Endothelial cell of umbilical vein (primary cell): ENCODE measurements at regions not wholly inside any gene's neighbourhood (a gene's known extent, or its start where the extent isn't known, plus 50 kb on each side); places are given as distances from the start of the nearest gene placed in this dataset.

Experiments
- BruUV-seq: library from RNA; stranded (reverse); fragments of 400-500 nt; replicated peaks from 2 replicates; lab custom pipeline; 2021; lab: Mats Ljungman, UMichigan
- CTCF ChIA-PET: fragments of 300-600, 350-600 bp; sonication (Branson Sonifier 250); formaldehyde crosslinking; loops from one replicate; lab custom pipeline; 2021; ENCODE audit warnings: antibody characterized with exemption, inconsistent platforms; lab: Charles Lee
- POLR2A ChIA-PET: fragments of 300-600, 350-600 bp; sonication (Branson Sonifier 250); formaldehyde crosslinking; loops from one replicate; lab custom pipeline; 2021; ENCODE audit warnings: antibody characterized with exemption, inconsistent platforms; lab: Charles Lee
- DNase-seq: peaks from one replicate; pipeline ENCODE4 v3.0.0-alpha.2; 2011; ENCODE audit warnings: low read depth, low spot score
- FAIRE-seq: peaks from 2 replicates; lab custom pipeline; 2011; peaks lifted over from hg19 to GRCh38; lab: Jason Lieb, UNC
- H2AFZ ChIP-seq: 2 replicates; pipeline ENCODE4 v1.6.0; 2012; ENCODE audit warnings: low read depth, low read length, control low read depth, inconsistent platforms
- H3K27ac ChIP-seq: 2 replicates; pipeline ENCODE4 v1.5.1; 2011; ENCODE audit warnings: low read depth, mild to moderate bottlenecking, control low read depth, low read length, moderate library complexity; ENCODE audit not compliant: insufficient read depth
- H3K27me3 ChIP-seq, 2 experiments: 2 replicates each; pipeline versions ENCODE4 v1.6.0 to v1.6.1; 2011; ENCODE audit warnings: low read length in 2 of 2, mixed read lengths in 1 of 2; ENCODE audit not compliant: control insufficient read depth in 2 of 2, insufficient read depth in 2 of 2
- H3K36me3 ChIP-seq, 2 experiments: 2 replicates in 1 of 2; 3 replicates in 1 of 2; pipeline ENCODE4 v1.5.1; 2011; ENCODE audit warnings: low read length in 2 of 2, mild to moderate bottlenecking in 1 of 2, moderate library complexity in 1 of 2; ENCODE audit not compliant: control insufficient read depth in 2 of 2, insufficient read depth in 2 of 2; ENCODE audit errors: extremely low read depth in 1 of 2
- H3K4me1 ChIP-seq: 3 replicates; pipeline ENCODE4 v1.5.1; 2011; ENCODE audit warnings: mild to moderate bottlenecking, low read length; ENCODE audit not compliant: control insufficient read depth, insufficient read depth; ENCODE audit errors: extremely low read depth
- H3K4me2 ChIP-seq: 2 replicates; pipeline ENCODE4 v1.6.1; 2011; ENCODE audit warnings: low read length, control low read depth, mixed read lengths; ENCODE audit not compliant: insufficient read depth
- H3K4me3 ChIP-seq, 3 experiments: fragments of 200-600 bp in 1 of 3; sonication (generic), shearing (Covaris generic) in 1 of 3; replicated peaks in 1 of 3; 2 replicates each; pipeline ENCODE4 v1.5.1; 2011 to 2016; ENCODE audit warnings: control low read depth in 3 of 3, low read length in 3 of 3, mild to moderate bottlenecking in 2 of 3, inconsistent platforms in 1 of 3, low read depth in 1 of 3, moderate library complexity in 1 of 3; ENCODE audit not compliant: insufficient read depth in 1 of 3
- H3K79me2 ChIP-seq: 2 replicates; pipeline ENCODE4 v1.6.0; 2012; ENCODE audit warnings: low read length, inconsistent platforms; ENCODE audit not compliant: control insufficient read depth, insufficient read depth
- H3K9ac ChIP-seq: replicated peaks from 2 replicates; pipeline ENCODE3; 2011; ENCODE audit warnings: low read length, control low read depth; ENCODE audit not compliant: insufficient read depth; ENCODE audit errors: extremely low read depth
- H3K9me1 ChIP-seq: replicated peaks from 3 replicates; pipeline ENCODE4 v1.6.0; 2011; ENCODE audit warnings: mild to moderate bottlenecking, low read length; ENCODE audit not compliant: control insufficient read depth, insufficient read depth; ENCODE audit errors: extremely low read depth
- H3K9me3 ChIP-seq: replicated peaks from 2 replicates; pipeline ENCODE4 v1.5.1; 2012; ENCODE audit warnings: low read length, inconsistent platforms; ENCODE audit not compliant: control insufficient read depth, insufficient read depth
- H4K20me1 ChIP-seq: replicated peaks from 2 replicates; pipeline ENCODE3; 2011; ENCODE audit warnings: mild to moderate bottlenecking, low read length; ENCODE audit not compliant: control insufficient read depth, insufficient read depth; ENCODE audit errors: extremely low read depth
- CTCF ChIP-seq, 2 donors: IDR thresholded peaks; 1 replicate in 1 of 2; 2 replicates in 1 of 2; pipeline ENCODE4 v1.5.1; 2011; ENCODE audit warnings: low read length in 2 of 2, mild to moderate bottlenecking in 2 of 2, moderate library complexity in 2 of 2, control low read depth in 1 of 2, inconsistent platforms in 1 of 2, low read depth in 1 of 2; ENCODE audit not compliant: insufficient read depth in 1 of 2; ENCODE audit errors: extremely low read depth in 1 of 2
- EZH2 ChIP-seq: IDR thresholded peaks from 2 replicates; pipeline ENCODE4 v1.6.1; 2012; ENCODE audit warnings: borderline replicate concordance, low read depth, mild to moderate bottlenecking, moderate library complexity, low read length, inconsistent platforms; ENCODE audit not compliant: severe bottlenecking
- FOS ChIP-seq: IDR thresholded peaks from 2 replicates; pipeline ENCODE4 v1.6.1; 2011; ENCODE audit warnings: mild to moderate bottlenecking, low read length, moderate library complexity, borderline replicate concordance; ENCODE audit not compliant: insufficient read depth
- GATA2 ChIP-seq: IDR thresholded peaks from 2 replicates; pipeline ENCODE4 v1.7.0; 2011; ENCODE audit warnings: low read depth, mild to moderate bottlenecking, moderate library complexity, mixed read lengths, low read length; ENCODE audit not compliant: insufficient read length, insufficient read depth
- JUN ChIP-seq: IDR thresholded peaks from 2 replicates; pipeline ENCODE4 v1.6.1; 2011; ENCODE audit warnings: borderline replicate concordance, low read depth; ENCODE audit not compliant: insufficient read length, insufficient read depth
- MAX ChIP-seq: IDR thresholded peaks from 2 replicates; pipeline ENCODE4 v1.6.1; 2011; ENCODE audit not compliant: insufficient read depth, insufficient read length
- MYC ChIP-seq: IDR thresholded peaks from one replicate; pipeline ENCODE4 v1.6.1; 2011; ENCODE audit warnings: mild to moderate bottlenecking, low read depth, low read length
- POLR2A ChIP-seq: IDR thresholded peaks from 2 replicates; pipeline ENCODE4 v1.6.1; 2012; ENCODE audit warnings: low read depth, mild to moderate bottlenecking, control low read depth, low read length
- POLR2AphosphoS5 ChIP-seq: IDR thresholded peaks from 2 replicates; pipeline ENCODE4 v1.6.1; 2012; ENCODE audit warnings: low read depth, mild to moderate bottlenecking, control low read depth, low read length, moderate library complexity; ENCODE audit not compliant: insufficient read depth
- dilution Hi-C: fragments of 300-500 bp; cut with MboI; formaldehyde crosslinking; loops from one replicate; pipeline ENCODE4 v1.15.0; 2019; ENCODE audit warnings: low sequenced_read_pairs; ENCODE audit not compliant: extremely low pct_ligation_motif_present
- intact Hi-C: fragments of 100-400 bp; cut with micrococcal nuclease; formaldehyde crosslinking; loops from one replicate; pipeline ENCODE4 v1.10.0; 2022

- CTCF ChIA-PET, result interaction anchor here (0.8 to 1.7 kb wide), 7 partner anchors 8 to 595 kb away, joined by 3 to 4 read pairs (median 4); no protein-coding TSS in a partner anchor
These were observed 288.2 kb downstream of the CENPW start for GRCh38 chr6:126628125-126628524.

More at GRCh38 chr6:126628125-126628524, 288.2 kb downstream of the CENPW start:
- H3K27ac ChIP-seq, result no peak overlapping the region
- TF ChIP-seq FOS (no peak), CTCF (IDR thresholded peaks at IDR 0.05; ENCODE audit: extremely low read depth in 1 of 2, insufficient read depth in 1 of 2, low read depth in 1 of 2, low read length in 2 of 2) (no peak), POLR2AphosphoS5 (no peak), JUN (no peak), EZH2 (no peak), GATA2 (no peak), MYC (no peak), POLR2A (no peak), MAX (no peak)
- no peak overlapping the region for H2AFZ ChIP-seq
- POLR2A ChIA-PET, result no interaction called here
- no peak overlapping the region for H3K4me3 ChIP-seq
- intact Hi-C loops, result no loop called here
- no peak overlapping the region for H3K4me2 ChIP-seq
- FAIRE-seq (no peak), DNase-seq (no peak)
- dilution Hi-C loops, result no loop called here
- BruUV-seq, result no TSS peak
- no peaks in the 10 kb centered on the region for H3K79me2 ChIP-seq
- no peaks in the 10 kb centered on the region for H3K36me3 ChIP-seq
- H3K27me3 ChIP-seq, result no peaks in the 10 kb centered on the region
- no peaks in the 10 kb centered on the region for H4K20me1 ChIP-seq
- H3K9ac ChIP-seq, result no peak overlapping the region
- H3K9me3 ChIP-seq, result no peaks in the 10 kb centered on the region
- no peaks in the 10 kb centered on the region for H3K4me1 ChIP-seq
- H3K9me1 ChIP-seq, result peaks cover 4% of the 10 kb centered on the region
